Trophoblast cell (in vitro differentiated cells and primary cell): ENCODE measurements at regions not wholly inside any gene's neighbourhood (a gene's known extent, or its start where the extent isn't known, plus 50 kb on each side); places are given as distances from the start of the nearest gene placed in this dataset.
A peak's percentile ranks its signal among the peaks of the same experiment; 100 is the strongest.

Experiments used
- DNase-seq, 2 donors: peaks; one replicate each; pipeline ENCODE4 v3.0.0-alpha.2; 2016
- H2AFZ ChIP-seq: 2 replicates; pipeline ENCODE4 v1.6.1; 2013; ENCODE audit warnings: low read length, moderate library complexity, mild to moderate bottlenecking; ENCODE audit not compliant: insufficient read depth, poor library complexity
- H2AK5ac ChIP-seq: 2 replicates; pipeline ENCODE4 v1.6.1; 2013; ENCODE audit warnings: mild to moderate bottlenecking, low read length
- H2BK120ac ChIP-seq: 2 replicates; pipeline ENCODE4 v1.6.1; 2013; ENCODE audit warnings: low read length, mild to moderate bottlenecking, moderate library complexity; ENCODE audit not compliant: insufficient read depth, poor library complexity
- H2BK12ac ChIP-seq: 2 replicates; pipeline ENCODE4 v1.6.1; 2013; ENCODE audit warnings: mild to moderate bottlenecking, low read length, moderate library complexity
- H2BK5ac ChIP-seq: 2 replicates; pipeline ENCODE4 v1.6.1; 2013; ENCODE audit warnings: low read length, low read depth, moderate library complexity, mild to moderate bottlenecking; ENCODE audit not compliant: poor library complexity
- H3K14ac ChIP-seq: 2 replicates; pipeline ENCODE4 v1.6.1; 2013; ENCODE audit warnings: mild to moderate bottlenecking, low read length
- H3K18ac ChIP-seq: 2 replicates; pipeline ENCODE4 v1.6.1; 2013; ENCODE audit warnings: mild to moderate bottlenecking, low read length
- H3K23ac ChIP-seq: 2 replicates; pipeline ENCODE4 v1.6.1; 2013; ENCODE audit warnings: low read length
- H3K27ac ChIP-seq: 2 replicates; pipeline ENCODE4 v1.5.1; 2013; ENCODE audit warnings: low read depth, mild to moderate bottlenecking, inconsistent platforms, low read length, moderate library complexity
- H3K27me3 ChIP-seq: 2 replicates; pipeline ENCODE4 v1.6.1; 2013; ENCODE audit warnings: inconsistent platforms, mild to moderate bottlenecking, low read length, moderate library complexity; ENCODE audit not compliant: insufficient read depth
- H3K36me3 ChIP-seq, 2 experiments: 1 replicate in 1 of 2; 2 replicates in 1 of 2; pipeline ENCODE4 v1.6.1; 2013; ENCODE audit warnings: low read length in 2 of 2, mild to moderate bottlenecking in 2 of 2, moderate library complexity in 1 of 2; ENCODE audit not compliant: insufficient read depth in 2 of 2, control insufficient read depth in 1 of 2
- H3K4ac ChIP-seq: 2 replicates; pipeline ENCODE4 v1.6.1; 2013; ENCODE audit warnings: low read depth, mild to moderate bottlenecking, low read length, moderate library complexity
- H3K4me1 ChIP-seq, 2 experiments: 1 replicate in 1 of 2; 2 replicates in 1 of 2; pipeline ENCODE4 v1.6.1; 2013; ENCODE audit warnings: low read length in 2 of 2, mild to moderate bottlenecking in 2 of 2, moderate library complexity in 1 of 2; ENCODE audit not compliant: insufficient read depth in 2 of 2, control insufficient read depth in 1 of 2
- H3K4me2 ChIP-seq: 2 replicates; pipeline ENCODE4 v1.6.1; 2013; ENCODE audit warnings: inconsistent platforms, mild to moderate bottlenecking, low read length, moderate library complexity
- H3K4me3 ChIP-seq: 2 replicates; pipeline ENCODE4 v1.5.1; 2013; ENCODE audit warnings: mild to moderate bottlenecking, low read depth, low read length, inconsistent platforms
- H3K79me1 ChIP-seq: one replicate; pipeline ENCODE4 v1.6.1; 2013; ENCODE audit warnings: low read length
- H3K79me2 ChIP-seq: 2 replicates; pipeline ENCODE4 v1.6.1; 2013; ENCODE audit warnings: low read length, mild to moderate bottlenecking; ENCODE audit not compliant: control insufficient read depth, insufficient read depth, poor library complexity
- H3K9ac ChIP-seq: 2 replicates; pipeline ENCODE4 v1.6.1; 2013; ENCODE audit warnings: mild to moderate bottlenecking, low read length
- H3K9me3 ChIP-seq: 2 replicates; pipeline ENCODE4 v1.6.1; 2013; ENCODE audit warnings: low read depth, mild to moderate bottlenecking, control low read depth, inconsistent platforms, low read length; ENCODE audit not compliant: insufficient read depth
- H4K12ac ChIP-seq: 2 replicates; pipeline ENCODE4 v1.6.1; 2013; ENCODE audit warnings: low read depth, mild to moderate bottlenecking, low read length, moderate library complexity
- H4K8ac ChIP-seq: 2 replicates; pipeline ENCODE4 v1.6.1; 2013; ENCODE audit warnings: low read depth, mild to moderate bottlenecking, low read length, moderate library complexity
- H4K91ac ChIP-seq: one replicate; pipeline ENCODE4 v1.6.1; 2013; ENCODE audit warnings: low read depth, mild to moderate bottlenecking, low read length, moderate library complexity
- WGBS: extraction: QIAGEN DNeasy Blood & Tissue Kit; methylation state at CpG from one replicate; pipeline ENCODE4 v1.1.7; 2013; ENCODE audit warnings: missing lambda C conversion rate; ENCODE audit not compliant: insufficient read length, insufficient coverage; ENCODE audit errors: extremely low coverage; 5-methylcytosine and 5-hydroxymethylcytosine counted together

DNA sequence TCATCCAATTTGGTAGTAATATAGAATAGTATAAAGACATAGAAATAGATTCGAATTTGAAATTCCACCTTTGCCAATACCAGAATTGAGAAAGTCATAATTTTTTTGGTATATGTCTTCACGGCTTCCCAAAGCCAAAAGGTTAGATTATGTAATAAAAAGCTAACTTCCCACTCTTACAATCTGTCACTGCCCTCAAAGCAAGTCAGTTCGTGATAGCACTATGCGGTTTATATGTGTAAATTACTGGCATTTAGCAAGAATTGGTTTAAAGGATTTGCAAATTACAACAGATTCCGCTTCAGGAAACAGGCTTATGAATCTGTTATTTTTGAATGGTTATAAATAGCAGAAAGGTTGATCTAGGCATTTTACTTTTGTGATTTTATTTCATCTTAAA lies 679.4 kb upstream of the ADGRL2 start:
- Histone ChIP-seq H4K91ac (no peak overlapping the region), H3K79me1 (no peaks in the 10 kb centered on the region), H3K18ac (no peak overlapping the region), H3K23ac (no peak overlapping the region), H2BK120ac (no peak overlapping the region), H3K79me2 (no peaks in the 10 kb centered on the region), H2BK12ac (no peak overlapping the region), H4K12ac (no peak overlapping the region), H3K9me3 (no peaks in the 10 kb centered on the region), H3K14ac (no peak overlapping the region), H3K4me3 (no peak overlapping the region), H3K4ac (no peak overlapping the region), H4K8ac (no peak overlapping the region), H2BK5ac (no peak overlapping the region), H2AFZ (no peak overlapping the region), H3K4me2 (no peak overlapping the region), H2AK5ac (no peak overlapping the region), H3K36me3 (no peaks in the 10 kb centered on the region), H3K27ac (no peak overlapping the region), H3K9ac (no peak overlapping the region), H3K27me3 (no peaks in the 10 kb centered on the region), H3K4me1 (no peaks in the 10 kb centered on the region)
- no peak for DNase-seq
- no CpG with 5 or more reads among the region's 5 CpGs for WGBS

DNA sequence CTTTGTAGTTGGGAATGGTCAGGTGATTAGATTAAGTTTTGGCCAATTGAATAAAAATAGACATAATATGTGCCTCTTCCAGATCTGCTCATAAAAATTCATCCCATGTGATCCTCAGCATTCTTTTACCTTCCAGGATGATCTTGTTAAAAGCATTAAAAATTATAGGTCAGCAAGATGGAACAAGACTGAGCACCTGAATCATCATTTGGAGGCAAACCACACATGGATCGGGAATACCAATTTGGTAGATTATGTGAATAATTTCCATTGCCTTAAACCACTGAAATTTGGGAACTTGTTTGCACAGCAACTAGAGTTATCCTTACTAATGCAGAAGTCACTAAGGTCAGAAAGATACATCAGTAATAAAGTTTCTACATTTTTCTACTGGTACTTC lies 681.4 kb upstream of the ADGRL2 start:
- DNase-seq = no peak
- no peaks in the 10 kb centered on the region for H3K79me2 ChIP-seq

DNA sequence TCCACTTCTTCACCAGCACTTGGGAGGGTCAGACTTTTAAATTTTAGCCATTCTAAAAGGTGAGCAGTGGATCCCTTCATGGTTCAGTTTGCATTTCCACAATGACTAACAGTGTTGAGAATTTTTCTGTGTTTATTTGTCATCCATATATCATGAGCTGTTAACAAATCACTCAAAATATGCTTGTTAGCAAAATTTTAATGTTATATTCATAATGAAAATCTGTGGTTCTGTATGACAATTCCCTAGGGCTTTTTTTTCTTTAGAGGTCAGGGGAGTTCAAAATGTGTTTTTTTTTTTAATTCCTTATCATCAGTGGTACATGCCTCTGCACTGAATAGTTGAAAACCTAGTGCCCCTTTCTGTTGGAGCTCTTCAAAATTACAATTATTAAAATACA lies 682.2 kb upstream of the ADGRL2 start:
- Histone ChIP-seq H3K27ac (no peak overlapping the region), H3K79me1 (no peaks in the 10 kb centered on the region), H2AK5ac (no peak overlapping the region), H2BK12ac (no peak overlapping the region), H4K91ac (no peak overlapping the region), H2BK120ac (no peak overlapping the region), H3K4ac (no peak overlapping the region), H4K12ac (no peak overlapping the region), H3K14ac (no peak overlapping the region), H3K9me3 (no peaks in the 10 kb centered on the region), H3K18ac (no peak overlapping the region), H3K23ac (no peak overlapping the region), H3K9ac (no peak overlapping the region), H3K4me3 (no peak overlapping the region), H2AFZ (no peak overlapping the region), H4K8ac (no peak overlapping the region), H3K79me2 (no peaks in the 10 kb centered on the region), H3K36me3 (no peaks in the 10 kb centered on the region), H3K4me2 (no peak overlapping the region), H3K4me1 (no peaks in the 10 kb centered on the region), H3K27me3 (no peaks in the 10 kb centered on the region), H2BK5ac (no peak overlapping the region)
- DNase-seq = peak in 1 of 2 donors; percentile 1

More for the DNA sequence above, 681.4 kb upstream of the ADGRL2 start:
- Histone ChIP-seq H2BK120ac (no peak overlapping the region), H2AK5ac (no peak overlapping the region), H3K27ac (no peak overlapping the region), H2AFZ (no peak overlapping the region), H3K18ac (no peak overlapping the region), H3K4me1 (no peaks in the 10 kb centered on the region), H3K36me3 (no peaks in the 10 kb centered on the region), H4K91ac (no peak overlapping the region), H3K9me3 (no peaks in the 10 kb centered on the region), H4K12ac (no peak overlapping the region), H3K14ac (no peak overlapping the region), H3K23ac (no peak overlapping the region), H3K27me3 (no peaks in the 10 kb centered on the region), H2BK5ac (no peak overlapping the region), H2BK12ac (no peak overlapping the region), H3K4ac (no peak overlapping the region), H3K9ac (no peak overlapping the region), H4K8ac (no peak overlapping the region), H3K79me1 (no peaks in the 10 kb centered on the region), H3K4me2 (no peak overlapping the region), H3K4me3 (no peak overlapping the region)
- no CpG with 5 or more reads among the region's 1 CpG for WGBS

DNA sequence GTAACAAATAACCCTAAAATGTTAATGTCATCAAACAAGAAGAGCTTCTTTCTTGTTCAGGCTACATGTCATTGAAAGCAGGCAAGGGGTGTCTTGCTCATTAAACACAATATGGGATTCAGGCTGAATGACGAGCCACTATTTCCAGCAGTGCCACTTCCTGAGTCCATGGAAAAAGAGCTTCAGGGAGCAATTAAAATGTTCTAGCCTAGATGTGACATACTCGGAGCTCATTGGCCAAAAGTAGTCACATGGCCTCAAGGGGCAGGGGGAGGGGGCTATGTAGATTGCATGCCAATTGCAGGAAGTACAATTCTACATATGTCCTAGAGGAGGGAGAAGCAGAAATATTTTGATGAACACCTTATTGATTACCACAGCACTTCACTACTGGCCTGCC lies 685.3 kb upstream of the ADGRL2 start:
- Histone ChIP-seq H3K79me2 (no peaks in the 10 kb centered on the region), H3K9me3 (no peaks in the 10 kb centered on the region)
- WGBS = no CpG with 5 or more reads among the region's 2 CpGs

More for the DNA sequence above, 685.3 kb upstream of the ADGRL2 start:
- H3K4me2 ChIP-seq = no peak overlapping the region
- H3K36me3 ChIP-seq = no peaks in the 10 kb centered on the region
- H3K23ac ChIP-seq = no peak overlapping the region
- H3K18ac ChIP-seq = no peak overlapping the region
- no peak overlapping the region for H2BK12ac ChIP-seq
- no peak overlapping the region for H3K27ac ChIP-seq
- H3K79me1 ChIP-seq = no peaks in the 10 kb centered on the region
- no peak overlapping the region for H2AK5ac ChIP-seq
- no peak overlapping the region for H2BK120ac ChIP-seq
- no peak overlapping the region for H3K4me3 ChIP-seq
- H3K4me1 ChIP-seq = no peaks in the 10 kb centered on the region
- no peak overlapping the region for H4K12ac ChIP-seq
- no peaks in the 10 kb centered on the region for H3K27me3 ChIP-seq
- H3K9ac ChIP-seq = no peak overlapping the region
- H2BK5ac ChIP-seq = no peak overlapping the region
- H4K8ac ChIP-seq = no peak overlapping the region
- no peak overlapping the region for H3K14ac ChIP-seq
- H4K91ac ChIP-seq = no peak overlapping the region
- H2AFZ ChIP-seq = no peak overlapping the region
- no peak for DNase-seq
- H3K4ac ChIP-seq = no peak overlapping the region
